Lung (tissue), 11 donors: ENCODE measurements at regions not wholly inside any gene's neighbourhood (a gene's known extent, or its start where the extent isn't known, plus 50 kb on each side); places are given as distances from the start of the nearest gene placed in this dataset.

ENCODE experiments used
- ATAC-seq: fragments of 200-7000 bp; cut with Tn5 transposase; one replicate; pipeline ENCODE4 v1.9.1; 2020; ENCODE audit warnings: moderate number of reproducible peaks; ENCODE audit not compliant: insufficient read depth, low FRiP score
- DNase-seq, 3 donors: peaks; one replicate each; pipeline ENCODE4 v3.0.0-alpha.2; 2013 to 2017
- H3K27ac ChIP-seq, 2 donors: one replicate each; pipeline ENCODE4 v1.5.1; 2013; ENCODE audit warnings: mild to moderate bottlenecking in 2 of 2, moderate library complexity in 2 of 2, control low read depth in 1 of 2, inconsistent platforms in 1 of 2, low read depth in 1 of 2, low read length in 1 of 2
- H3K27me3 ChIP-seq, 3 donors: one replicate each; pipeline ENCODE4 v1.5.1; 2013; ENCODE audit warnings: low read length in 2 of 3; ENCODE audit not compliant: control insufficient read depth in 3 of 3, insufficient read depth in 3 of 3
- H3K36me3 ChIP-seq, 4 donors: one replicate each; pipeline ENCODE4 v1.5.1; 2013; ENCODE audit warnings: low read length in 4 of 4, mild to moderate bottlenecking in 1 of 4, moderate library complexity in 1 of 4; ENCODE audit not compliant: control insufficient read depth in 4 of 4, insufficient read depth in 4 of 4
- H3K4me1 ChIP-seq, 5 donors: one replicate each; pipeline ENCODE4 v1.5.1; 2013; ENCODE audit warnings: low read length in 5 of 5, mild to moderate bottlenecking in 2 of 5, moderate library complexity in 1 of 5; ENCODE audit not compliant: control insufficient read depth in 5 of 5, insufficient read depth in 5 of 5
- H3K4me3 ChIP-seq: one replicate; pipeline ENCODE4 v1.5.1; 2013; ENCODE audit warnings: mild to moderate bottlenecking, control low read depth, moderate library complexity
- H3K9ac ChIP-seq, 2 donors: one replicate each; pipeline ENCODE4 v1.5.1; 2013; ENCODE audit warnings: low read length in 2 of 2, control low read depth in 1 of 2; ENCODE audit not compliant: insufficient read depth in 1 of 2
- H3K9me3 ChIP-seq, 4 donors: one replicate each; pipeline ENCODE4 v1.5.1; 2013; ENCODE audit warnings: low read length in 3 of 4, mild to moderate bottlenecking in 1 of 4, moderate library complexity in 1 of 4; ENCODE audit not compliant: control insufficient read depth in 4 of 4, insufficient read depth in 3 of 4
- whole genome bisulfite sequencing, 2 donors: extraction: QIAGEN DNeasy Blood & Tissue Kit; methylation state at CpG; one replicate each; pipeline ENCODE4 v1.1.7; 2013; 5-methylcytosine and 5-hydroxymethylcytosine counted together
- TF ChIP-seq, protein P1 (sequence below): IDR thresholded peaks from 2 replicates; pipeline ENCODE4 v1.5.1; 2012; ENCODE audit warnings: mild to moderate bottlenecking; ENCODE audit errors: control extremely low read depth, extremely low read depth
- donor health status: control.
- donor health status: control.
- donor health status: Bipolar disorder and iron deficiency.
- donor health status: healthy.
- donor health status: DM: yes; HTN: yes; CAD: no.

- no peak overlapping the region for H3K27ac ChIP-seq
- no peak overlapping the region for H3K4me3 ChIP-seq
- H3K4me1 ChIP-seq: no peaks in the 10 kb centered on the region
- no peak overlapping the region for H3K9ac ChIP-seq
- H3K36me3 ChIP-seq: no peaks in the 10 kb centered on the region
- TF ChIP-seq, protein P1, sequence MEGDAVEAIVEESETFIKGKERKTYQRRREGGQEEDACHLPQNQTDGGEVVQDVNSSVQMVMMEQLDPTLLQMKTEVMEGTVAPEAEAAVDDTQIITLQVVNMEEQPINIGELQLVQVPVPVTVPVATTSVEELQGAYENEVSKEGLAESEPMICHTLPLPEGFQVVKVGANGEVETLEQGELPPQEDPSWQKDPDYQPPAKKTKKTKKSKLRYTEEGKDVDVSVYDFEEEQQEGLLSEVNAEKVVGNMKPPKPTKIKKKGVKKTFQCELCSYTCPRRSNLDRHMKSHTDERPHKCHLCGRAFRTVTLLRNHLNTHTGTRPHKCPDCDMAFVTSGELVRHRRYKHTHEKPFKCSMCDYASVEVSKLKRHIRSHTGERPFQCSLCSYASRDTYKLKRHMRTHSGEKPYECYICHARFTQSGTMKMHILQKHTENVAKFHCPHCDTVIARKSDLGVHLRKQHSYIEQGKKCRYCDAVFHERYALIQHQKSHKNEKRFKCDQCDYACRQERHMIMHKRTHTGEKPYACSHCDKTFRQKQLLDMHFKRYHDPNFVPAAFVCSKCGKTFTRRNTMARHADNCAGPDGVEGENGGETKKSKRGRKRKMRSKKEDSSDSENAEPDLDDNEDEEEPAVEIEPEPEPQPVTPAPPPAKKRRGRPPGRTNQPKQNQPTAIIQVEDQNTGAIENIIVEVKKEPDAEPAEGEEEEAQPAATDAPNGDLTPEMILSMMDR: no peak
- ATAC-seq (no peak), DNase-seq (no peak)
- H3K9me3 ChIP-seq: no peaks in the 10 kb centered on the region
- no peaks in the 10 kb centered on the region for H3K27me3 ChIP-seq
Observed at GRCh38 chr4:163804001-163804400, 309.5 kb downstream of the TMA16 start.

GRCh38 chr4:163806653-163807052, 312.2 kb downstream of the TMA16 start:
- Histone ChIP-seq H3K9ac (no peak overlapping the region), H3K36me3 (no peaks in the 10 kb centered on the region), H3K9me3 (no peaks in the 10 kb centered on the region), H3K27me3 (no peaks in the 10 kb centered on the region), H3K4me1 (no peaks in the 10 kb centered on the region), H3K4me3 (no peak overlapping the region), H3K27ac (no peak overlapping the region)
- 61 to 80% methylated on average over 2 of the region's 2 CpGs for WGBS, 2 donors
- ATAC-seq: no peak
- no peak for DNase-seq
- TF ChIP-seq, protein P1: no peak

DNA sequence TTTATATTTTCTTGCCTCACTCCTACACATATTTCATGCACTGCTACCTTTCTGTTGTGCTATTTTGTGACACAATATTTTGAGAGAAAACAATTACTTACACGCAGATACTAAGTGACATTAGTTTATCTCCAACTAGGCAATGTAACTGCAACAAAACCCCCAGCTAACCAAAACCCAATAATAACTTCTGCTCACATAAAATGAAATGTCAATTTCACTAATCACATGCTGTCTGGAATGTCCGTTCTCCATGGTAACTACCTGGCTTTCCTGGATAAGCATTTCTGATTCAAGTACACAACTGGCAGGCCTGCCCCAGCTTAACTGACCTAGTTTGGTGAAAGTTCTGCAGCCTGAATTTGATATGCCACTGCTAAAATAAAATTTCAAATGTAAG, 313.5 kb downstream of the TMA16 start:
- H3K9ac ChIP-seq: no peak overlapping the region
- H3K27me3 ChIP-seq: no peaks in the 10 kb centered on the region
- no peak for DNase-seq
- H3K27ac ChIP-seq: no peak overlapping the region
- H3K4me1 ChIP-seq: no peaks in the 10 kb centered on the region
- 75 to 85% methylated on average over 2 of the region's 2 CpGs for WGBS, 2 donors
- ATAC-seq: no peak
- TF ChIP-seq, protein P1: no peak
- H3K9me3 ChIP-seq: no peaks in the 10 kb centered on the region
- no peak overlapping the region for H3K4me3 ChIP-seq
- H3K36me3 ChIP-seq: no peaks in the 10 kb centered on the region

DNA sequence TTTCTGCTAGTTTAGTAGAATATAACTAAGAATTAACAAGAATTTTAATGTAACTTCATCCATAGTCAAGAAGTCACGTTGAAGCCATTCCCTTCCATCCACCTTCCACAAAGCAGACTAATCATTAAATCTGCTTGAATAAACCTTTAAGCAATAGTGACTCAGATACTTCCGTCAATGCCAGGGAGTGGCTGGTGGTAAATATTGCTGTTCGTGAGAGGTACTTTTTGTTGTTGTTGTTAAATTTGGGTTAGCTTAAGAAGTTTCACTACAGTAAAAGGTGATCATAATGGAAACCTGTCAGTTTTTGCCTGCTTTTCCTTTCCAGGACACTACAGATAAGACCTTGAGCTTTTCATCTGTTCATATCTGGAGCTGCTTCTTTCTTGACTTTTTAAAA, 316.3 kb downstream of the TMA16 start:
- Histone ChIP-seq H3K4me1 (no peaks in the 10 kb centered on the region), H3K9ac (no peak overlapping the region), H3K27me3 (no peaks in the 10 kb centered on the region), H3K9me3 (no peaks in the 10 kb centered on the region), H3K27ac (no peak overlapping the region), H3K4me3 (no peak overlapping the region), H3K36me3 (no peaks in the 10 kb centered on the region)
- no peak for DNase-seq
- no peak for ATAC-seq
- TF ChIP-seq, protein P1: no peak
- 77 to 87% methylated on average over 3 of the region's 3 CpGs for WGBS, 2 donors
